PC-9 (cell line): ENCODE measurements at regions not wholly inside any gene's neighbourhood (a gene's known extent, or its start where the extent isn't known, plus 50 kb on each side); places are given as distances from the start of the nearest gene placed in this dataset.

Experiments
- CTCF ChIP-seq: fragments of 200-600 bp; sonication (generic); conservative IDR thresholded peaks from 2 replicates; pipeline ENCODE4 v1.6.1; 2017; ENCODE audit warnings: mixed run types, antibody characterized with exemption, mild to moderate bottlenecking, moderate library complexity
- EZH2 ChIP-seq: fragments of 200-600 bp; sonication (generic); IDR thresholded peaks from 2 replicates; pipeline ENCODE4 v1.8.0; 2017; ENCODE audit warnings: antibody characterized with exemption, low read depth

DNA sequence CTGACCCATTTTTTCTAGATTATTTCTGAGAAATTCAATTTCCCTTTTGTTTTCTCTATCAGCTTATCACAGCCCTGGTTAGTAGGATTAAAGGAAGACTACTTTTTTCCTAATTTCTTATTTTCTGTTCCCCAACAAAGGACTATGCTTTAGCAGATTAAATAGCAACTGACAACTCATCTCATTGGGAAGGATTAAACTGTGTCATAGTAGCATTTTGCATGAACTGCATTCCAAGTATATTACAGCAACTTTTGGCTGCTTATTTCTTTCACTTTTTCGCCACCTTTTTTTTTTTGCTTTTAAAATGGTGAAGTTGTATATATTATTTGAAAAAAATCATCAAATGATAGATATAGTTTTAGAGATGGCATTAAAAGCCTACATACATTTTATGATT lies 570.3 kb downstream of the FBXO15 start:
- no peak for TF ChIP-seq CTCF
- TF ChIP-seq EZH2, result no peak
